ENCODE measurements at regions not wholly inside any gene's neighbourhood (a gene's known extent, or its start where the extent isn't known, plus 50 kb on each side); places are given as distances from the start of the nearest gene placed in this dataset.

DNA sequence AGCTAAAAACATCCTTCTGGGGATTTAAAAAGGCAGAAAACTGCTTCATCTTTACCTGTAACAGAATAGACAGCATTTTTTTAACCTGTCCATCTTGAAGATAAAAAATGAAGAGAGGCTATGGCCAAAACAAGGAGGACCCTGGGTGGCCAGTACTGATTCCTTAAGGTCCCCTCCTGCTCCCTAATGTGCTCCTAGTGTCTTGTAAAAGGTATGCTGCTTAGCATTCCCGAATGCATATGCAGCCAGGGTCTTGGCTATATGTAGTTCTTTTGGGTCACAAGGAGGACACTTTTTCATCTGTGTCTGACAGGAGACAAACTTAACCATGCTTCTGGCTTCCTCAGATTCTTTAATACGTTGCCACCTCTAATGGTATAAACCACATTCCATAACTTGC, 93.9 kb upstream of the SLC13A1 start:
- H3K4me3 ChIP-seq (ENCODE audit: insufficient read depth, low read depth, low read length) = no peak overlapping the region
- H3K4me1 ChIP-seq (ENCODE audit: control insufficient read depth, insufficient read depth, low read length) = no peaks in the 10 kb centered on the region
- H3K27ac ChIP-seq (ENCODE audit: insufficient read depth, low read depth, low read length, poor library complexity, severe bottlenecking) = no peak overlapping the region
- no peaks in the 10 kb centered on the region for H3K27me3 ChIP-seq (ENCODE audit: control insufficient read depth, insufficient read depth, low read length, poor library complexity, severe bottlenecking)
- no peaks in the 10 kb centered on the region for H3K36me3 ChIP-seq (ENCODE audit: control insufficient read depth, insufficient read depth, low read length)
- H3K9me3 ChIP-seq (ENCODE audit: control insufficient read depth, low read length) = no peaks in the 10 kb centered on the region
- 85 to 88% methylated on average over 2 of the region's 2 CpGs for WGBS, 2 experiments

GRCh38 chr7:123292227-123292626, 92.5 kb upstream of the SLC13A1 start:
- no peaks in the 10 kb centered on the region for H3K36me3 ChIP-seq (ENCODE audit: control insufficient read depth, insufficient read depth, low read length)
- H3K9me3 ChIP-seq (ENCODE audit: control insufficient read depth, low read length) = no peaks in the 10 kb centered on the region
- no peak overlapping the region for H3K4me3 ChIP-seq (ENCODE audit: insufficient read depth, low read depth, low read length)
- no peaks in the 10 kb centered on the region for H3K4me1 ChIP-seq (ENCODE audit: control insufficient read depth, insufficient read depth, low read length)
- H3K27ac ChIP-seq (ENCODE audit: insufficient read depth, low read depth, low read length, poor library complexity, severe bottlenecking) = no peak overlapping the region
- 100% methylated on average over 1 of the region's 1 CpG for WGBS, 2 experiments
- H3K27me3 ChIP-seq (ENCODE audit: control insufficient read depth, insufficient read depth, low read length, poor library complexity, severe bottlenecking) = no peaks in the 10 kb centered on the region

DNA sequence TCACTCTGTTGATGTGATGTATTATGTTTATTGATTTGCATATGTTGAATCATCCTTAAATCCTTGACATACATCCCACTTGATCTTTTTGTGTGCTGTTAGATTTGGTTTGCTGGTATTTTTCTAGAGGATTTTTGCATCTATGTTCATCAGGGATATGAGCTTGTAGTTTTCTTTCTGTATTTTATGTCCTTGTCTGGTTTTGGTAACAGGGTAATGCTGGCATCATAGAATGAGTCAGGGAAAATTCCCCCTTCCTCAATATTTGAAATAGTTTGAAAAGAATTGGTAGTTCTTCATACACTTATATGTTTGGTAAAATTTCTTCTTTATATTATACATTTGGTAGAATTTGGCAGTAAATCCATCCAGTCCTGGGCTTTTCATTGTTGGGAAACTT, 89.4 kb upstream of the SLC13A1 start:
- Histone ChIP-seq H3K4me3 (ENCODE audit: insufficient read depth, low read depth, low read length) (no peak overlapping the region), H3K4me1 (ENCODE audit: control insufficient read depth, insufficient read depth, low read length) (no peaks in the 10 kb centered on the region), H3K27me3 (ENCODE audit: control insufficient read depth, insufficient read depth, low read length, poor library complexity, severe bottlenecking) (no peaks in the 10 kb centered on the region), H3K9me3 (ENCODE audit: control insufficient read depth, low read length) (no peaks in the 10 kb centered on the region), H3K36me3 (ENCODE audit: control insufficient read depth, insufficient read depth, low read length) (no peaks in the 10 kb centered on the region), H3K27ac (ENCODE audit: insufficient read depth, low read depth, low read length, poor library complexity, severe bottlenecking) (no peak overlapping the region)

DNA sequence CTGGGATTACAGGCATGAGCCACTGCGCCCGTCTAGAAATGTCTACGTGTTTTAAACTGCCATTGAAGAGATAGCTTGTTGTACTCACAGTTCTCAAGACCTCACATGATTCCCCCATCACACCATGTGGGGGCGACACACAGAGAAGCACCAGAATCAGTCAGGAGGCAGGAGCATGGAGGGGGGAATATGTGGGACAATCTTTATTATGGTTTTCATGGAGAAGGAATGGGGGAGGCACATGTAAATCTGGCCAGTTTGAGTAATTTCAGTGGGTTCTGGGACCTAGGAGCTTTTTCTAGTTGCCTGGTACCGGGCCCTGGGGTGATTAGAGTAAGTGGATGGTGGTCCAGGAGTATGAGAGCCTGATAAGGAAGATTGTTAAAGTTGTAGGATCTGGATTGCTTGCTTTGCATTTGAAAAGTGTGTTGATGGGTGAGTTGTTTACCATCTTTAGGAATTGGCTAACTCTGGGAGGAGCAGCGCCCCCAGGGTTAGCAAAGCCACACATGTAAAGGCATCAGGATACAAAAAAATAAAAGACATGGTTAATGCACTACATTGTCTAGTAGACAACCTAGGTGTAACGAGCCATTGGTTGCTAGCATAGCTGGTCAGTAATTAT, 85.4 kb upstream of the SLC13A1 start:
- H3K4me3 ChIP-seq (ENCODE audit: insufficient read depth, low read depth, low read length) = no peak overlapping the region
- H3K36me3 ChIP-seq (ENCODE audit: control insufficient read depth, insufficient read depth, low read length) = no peaks in the 10 kb centered on the region
- H3K9me3 ChIP-seq (ENCODE audit: control insufficient read depth, low read length) = no peaks in the 10 kb centered on the region
- H3K4me1 ChIP-seq (ENCODE audit: control insufficient read depth, insufficient read depth, low read length) = no peaks in the 10 kb centered on the region
- H3K27ac ChIP-seq (ENCODE audit: insufficient read depth, low read depth, low read length, poor library complexity, severe bottlenecking) = no peak overlapping the region
- H3K27me3 ChIP-seq (ENCODE audit: control insufficient read depth, insufficient read depth, low read length, poor library complexity, severe bottlenecking) = no peaks in the 10 kb centered on the region
- 67 to 69% methylated on average over 7 of the region's 7 CpGs for WGBS, 2 experiments

GRCh38 chr7:123283373-123283772, 83.6 kb upstream of the SLC13A1 start:
- H3K27ac ChIP-seq (ENCODE audit: insufficient read depth, low read depth, low read length, poor library complexity, severe bottlenecking) = no peak overlapping the region
- H3K27me3 ChIP-seq (ENCODE audit: control insufficient read depth, insufficient read depth, low read length, poor library complexity, severe bottlenecking) = no peaks in the 10 kb centered on the region
- H3K9me3 ChIP-seq (ENCODE audit: control insufficient read depth, low read length) = no peaks in the 10 kb centered on the region
- H3K4me3 ChIP-seq (ENCODE audit: insufficient read depth, low read depth, low read length) = no peak overlapping the region
- H3K4me1 ChIP-seq (ENCODE audit: control insufficient read depth, insufficient read depth, low read length) = no peaks in the 10 kb centered on the region
- no peaks in the 10 kb centered on the region for H3K36me3 ChIP-seq (ENCODE audit: control insufficient read depth, insufficient read depth, low read length)
- 82 to 97% methylated on average over 1 of the region's 1 CpG for WGBS, 2 experiments

DNA sequence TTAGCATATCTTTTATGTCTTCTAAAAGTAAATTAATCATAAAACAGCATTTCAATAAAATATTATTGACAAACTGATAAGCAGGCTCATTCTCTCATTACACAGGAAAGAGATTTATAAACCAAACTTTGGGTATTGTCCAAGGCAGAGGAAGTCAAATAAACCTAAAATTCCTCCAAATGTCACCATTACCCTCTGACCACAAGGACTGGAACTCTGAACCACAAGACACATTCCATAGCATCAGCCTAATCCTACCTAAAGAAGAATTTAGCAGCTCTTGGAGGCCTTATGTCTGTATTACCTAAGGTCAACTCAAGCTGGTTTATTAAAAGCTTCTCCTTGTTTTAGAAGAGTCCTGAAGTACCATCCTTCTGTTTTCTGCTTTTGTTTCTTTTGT, 82.4 kb upstream of the SLC13A1 start:
- Histone ChIP-seq H3K4me3 (ENCODE audit: insufficient read depth, low read depth, low read length) (no peak overlapping the region), H3K27ac (ENCODE audit: insufficient read depth, low read depth, low read length, poor library complexity, severe bottlenecking) (no peak overlapping the region), H3K4me1 (ENCODE audit: control insufficient read depth, insufficient read depth, low read length) (no peaks in the 10 kb centered on the region), H3K27me3 (ENCODE audit: control insufficient read depth, insufficient read depth, low read length, poor library complexity, severe bottlenecking) (no peaks in the 10 kb centered on the region), H3K36me3 (ENCODE audit: control insufficient read depth, insufficient read depth, low read length) (no peaks in the 10 kb centered on the region), H3K9me3 (ENCODE audit: control insufficient read depth, low read length) (no peaks in the 10 kb centered on the region)

DNA sequence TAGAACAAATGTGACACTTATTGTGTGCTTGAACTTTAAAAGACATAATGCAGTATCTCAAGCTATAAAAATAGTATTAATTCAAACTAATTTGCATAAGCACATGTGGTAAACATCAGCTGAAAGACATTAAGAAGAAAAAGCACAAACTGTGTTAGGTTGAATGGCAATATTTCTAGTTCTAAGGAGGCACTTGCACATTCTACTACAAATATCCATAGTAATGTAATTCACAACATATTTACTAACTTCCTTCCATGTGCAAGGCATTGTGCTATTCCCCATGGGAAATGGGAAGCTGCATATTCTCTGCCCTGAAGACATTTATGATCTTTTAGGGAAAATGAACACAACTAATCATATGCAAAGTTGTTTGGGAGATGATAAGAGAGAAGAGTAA, 80.2 kb upstream of the SLC13A1 start:
- Histone ChIP-seq H3K36me3 (ENCODE audit: control insufficient read depth, insufficient read depth, low read length) (no peaks in the 10 kb centered on the region), H3K27ac (ENCODE audit: insufficient read depth, low read depth, low read length, poor library complexity, severe bottlenecking) (no peak overlapping the region), H3K9me3 (ENCODE audit: control insufficient read depth, low read length) (no peaks in the 10 kb centered on the region), H3K4me1 (ENCODE audit: control insufficient read depth, insufficient read depth, low read length) (no peaks in the 10 kb centered on the region), H3K4me3 (ENCODE audit: insufficient read depth, low read depth, low read length) (no peak overlapping the region), H3K27me3 (ENCODE audit: control insufficient read depth, insufficient read depth, low read length, poor library complexity, severe bottlenecking) (no peaks in the 10 kb centered on the region)

DNA sequence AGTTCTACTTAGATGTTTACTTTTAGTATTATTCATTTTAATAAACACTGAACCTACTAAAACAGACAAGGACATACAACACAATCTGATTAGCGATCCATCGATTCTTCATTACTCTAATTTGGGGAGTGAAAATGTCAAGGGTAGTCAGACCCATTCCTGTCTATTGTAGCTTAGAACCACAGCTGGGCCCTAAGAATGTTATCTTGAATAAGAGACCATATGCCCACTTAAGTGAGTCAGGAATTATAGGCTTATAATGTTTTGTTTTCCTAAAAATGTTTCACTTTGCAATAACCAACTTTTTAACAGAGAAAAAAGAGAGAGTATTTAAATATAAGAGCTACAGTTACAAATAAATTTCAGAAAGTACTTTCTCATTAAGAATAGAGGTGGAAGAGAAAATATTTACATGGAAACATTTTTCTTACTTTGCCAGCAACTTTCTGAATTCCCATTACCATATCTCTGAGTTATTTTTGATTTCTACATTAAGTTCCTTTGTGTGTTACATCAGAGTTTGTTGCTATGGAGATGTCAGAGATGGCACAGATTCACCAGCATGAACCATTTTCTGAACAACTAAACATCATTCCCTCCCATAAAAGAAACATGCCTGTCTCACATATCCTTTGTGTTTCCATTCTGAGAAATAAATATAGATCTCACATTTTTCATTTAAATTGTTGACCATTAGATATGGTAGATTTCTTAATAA, 75.4 kb upstream of the SLC13A1 start:
- Histone ChIP-seq H3K36me3 (ENCODE audit: control insufficient read depth, insufficient read depth, low read length) (no peaks in the 10 kb centered on the region), H3K4me1 (ENCODE audit: control insufficient read depth, insufficient read depth, low read length) (no peaks in the 10 kb centered on the region), H3K9me3 (ENCODE audit: control insufficient read depth, low read length) (no peaks in the 10 kb centered on the region), H3K4me3 (ENCODE audit: insufficient read depth, low read depth, low read length) (no peak overlapping the region), H3K27ac (ENCODE audit: insufficient read depth, low read depth, low read length, poor library complexity, severe bottlenecking) (no peak overlapping the region), H3K27me3 (ENCODE audit: control insufficient read depth, insufficient read depth, low read length, poor library complexity, severe bottlenecking) (no peaks in the 10 kb centered on the region)
- 91 to 100% methylated on average over 2 of the region's 2 CpGs for WGBS, 2 experiments

GRCh38 chr7:123273185-123273584, 73.4 kb upstream of the SLC13A1 start:
- no peak overlapping the region for H3K4me3 ChIP-seq (ENCODE audit: insufficient read depth, low read depth, low read length)
- 94 to 95% methylated on average over 4 of the region's 4 CpGs for WGBS, 2 experiments
- no peaks in the 10 kb centered on the region for H3K4me1 ChIP-seq (ENCODE audit: control insufficient read depth, insufficient read depth, low read length)
- no peak overlapping the region for H3K27ac ChIP-seq (ENCODE audit: insufficient read depth, low read depth, low read length, poor library complexity, severe bottlenecking)
- no peaks in the 10 kb centered on the region for H3K36me3 ChIP-seq (ENCODE audit: control insufficient read depth, insufficient read depth, low read length)
- no peaks in the 10 kb centered on the region for H3K27me3 ChIP-seq (ENCODE audit: control insufficient read depth, insufficient read depth, low read length, poor library complexity, severe bottlenecking)
- no peaks in the 10 kb centered on the region for H3K9me3 ChIP-seq (ENCODE audit: control insufficient read depth, low read length)

DNA sequence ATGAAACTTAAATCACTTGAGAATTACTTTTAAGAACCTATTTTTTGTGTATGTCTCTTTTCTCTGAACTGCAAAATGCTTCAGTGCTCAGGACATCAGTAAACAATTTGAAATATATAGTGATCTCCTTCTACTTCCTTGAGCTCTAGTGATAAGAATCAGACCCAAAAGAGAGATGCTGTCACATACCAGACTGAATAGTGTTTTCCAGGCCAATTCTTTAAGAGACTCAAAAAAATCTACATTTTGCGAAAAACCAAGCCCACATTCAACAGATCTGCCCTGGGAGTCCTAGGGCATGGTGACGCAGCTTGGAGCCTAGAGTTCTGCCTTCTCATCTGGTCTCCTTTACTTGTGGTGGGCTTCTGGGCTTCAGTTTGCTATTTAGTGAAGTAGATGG, 72.1 kb upstream of the SLC13A1 start:
- H3K36me3 ChIP-seq (ENCODE audit: control insufficient read depth, insufficient read depth, low read length) = no peaks in the 10 kb centered on the region
- WGBS, 2 experiments = 94 to 97% methylated on average over 2 of the region's 2 CpGs
- no peaks in the 10 kb centered on the region for H3K27me3 ChIP-seq (ENCODE audit: control insufficient read depth, insufficient read depth, low read length, poor library complexity, severe bottlenecking)
- no peaks in the 10 kb centered on the region for H3K9me3 ChIP-seq (ENCODE audit: control insufficient read depth, low read length)
- H3K4me3 ChIP-seq (ENCODE audit: insufficient read depth, low read depth, low read length) = no peak overlapping the region
- no peak overlapping the region for H3K27ac ChIP-seq (ENCODE audit: insufficient read depth, low read depth, low read length, poor library complexity, severe bottlenecking)
- H3K4me1 ChIP-seq (ENCODE audit: control insufficient read depth, insufficient read depth, low read length) = no peaks in the 10 kb centered on the region

DNA sequence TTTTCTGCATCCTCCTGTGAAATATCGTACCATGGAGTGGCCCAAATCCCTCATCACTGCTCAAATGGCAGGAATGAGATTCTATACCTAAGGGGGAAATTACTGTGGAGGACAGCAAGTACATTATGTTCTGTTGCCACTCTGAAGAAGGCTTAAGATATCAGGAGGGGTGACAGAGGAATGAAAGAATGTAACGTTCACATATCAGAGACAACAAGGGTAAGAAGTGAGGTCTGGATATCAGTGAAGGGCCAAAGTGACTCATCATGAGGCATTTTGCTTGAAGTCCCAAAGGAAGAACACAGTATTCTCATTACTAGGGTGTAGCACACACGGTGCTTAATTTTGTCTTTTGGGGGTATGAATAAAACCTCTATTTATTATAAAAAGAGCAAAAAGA, 71.5 kb upstream of the SLC13A1 start:
- H3K4me1 ChIP-seq (ENCODE audit: control insufficient read depth, insufficient read depth, low read length) = no peaks in the 10 kb centered on the region
- 85 to 95% methylated on average over 2 of the region's 3 CpGs for WGBS, 2 experiments
- H3K27ac ChIP-seq (ENCODE audit: insufficient read depth, low read depth, low read length, poor library complexity, severe bottlenecking) = no peak overlapping the region
- H3K4me3 ChIP-seq (ENCODE audit: insufficient read depth, low read depth, low read length) = no peak overlapping the region
- no peaks in the 10 kb centered on the region for H3K9me3 ChIP-seq (ENCODE audit: control insufficient read depth, low read length)
- no peaks in the 10 kb centered on the region for H3K27me3 ChIP-seq (ENCODE audit: control insufficient read depth, insufficient read depth, low read length, poor library complexity, severe bottlenecking)
- no peaks in the 10 kb centered on the region for H3K36me3 ChIP-seq (ENCODE audit: control insufficient read depth, insufficient read depth, low read length)

Data from ectodermal cell (in vitro differentiated cells).